MCF 10A (cell line): ENCODE measurements at regions not wholly inside any gene's neighbourhood (a gene's known extent, or its start where the extent isn't known, plus 50 kb on each side); places are given as distances from the start of the nearest gene placed in this dataset.

Experiments
- BruUV-seq: library from RNA; stranded (reverse); fragments of 400-500 nt; replicated peaks from 2 replicates; lab custom pipeline; 2021; lab: Mats Ljungman, UMichigan
- CTCF ChIA-PET: fragments of 300-600 bp; sonication (Branson Sonifier 250); formaldehyde crosslinking; extraction: SDS; loops from one replicate; lab custom pipeline; 2021; ENCODE audit warnings: antibody characterized with exemption, inconsistent platforms; lab: Yijun Ruan, JAX
- POLR2A ChIA-PET: fragments of 300-600, 350-650 bp; sonication (Branson Sonifier 250); formaldehyde crosslinking; extraction: SDS; loops from one replicate; lab custom pipeline; 2020; ENCODE audit warnings: antibody characterized with exemption, inconsistent platforms; lab: Yijun Ruan, JAX
- DNase-seq: peaks from one replicate; pipeline ENCODE4 v3.0.0-alpha.2; 2018; ENCODE audit not compliant: unreplicated experiment
- H3K27ac Mint-ChIP-seq: one replicate; pipeline ENCODE4 v1.8.0; 2022; ENCODE audit warnings: mild to moderate bottlenecking, low read depth, mixed read lengths; ENCODE audit not compliant: unreplicated experiment
- H3K27me3 Mint-ChIP-seq: one replicate; pipeline ENCODE4 v1.8.0; 2022; ENCODE audit warnings: mixed read lengths; ENCODE audit not compliant: insufficient read depth, unreplicated experiment
- H3K36me3 Mint-ChIP-seq: one replicate; pipeline ENCODE4 v1.8.0; 2022; ENCODE audit warnings: mild to moderate bottlenecking, moderate library complexity, mixed read lengths; ENCODE audit not compliant: insufficient read depth, unreplicated experiment
- H3K4me1 Mint-ChIP-seq: one replicate; pipeline ENCODE4 v1.8.0; 2022; ENCODE audit warnings: mixed read lengths; ENCODE audit not compliant: insufficient read depth, unreplicated experiment
- H3K4me3 Mint-ChIP-seq: one replicate; pipeline ENCODE4 v1.8.0; 2022; ENCODE audit warnings: mild to moderate bottlenecking, moderate library complexity, mixed read lengths; ENCODE audit not compliant: unreplicated experiment
- H3K9me3 Mint-ChIP-seq: one replicate; pipeline ENCODE4 v1.8.0; 2022; ENCODE audit warnings: mixed read lengths; ENCODE audit not compliant: unreplicated experiment
- CTCF ChIP-seq: fragments of 200-600 bp; IDR thresholded peaks from one replicate; pipeline ENCODE4 v1.8.0; 2022; ENCODE audit warnings: antibody characterized with exemption, mild to moderate bottlenecking; ENCODE audit not compliant: unreplicated experiment
- intact Hi-C: fragments of 100-400 bp; cut with micrococcal nuclease; formaldehyde crosslinking; loops from 2 replicates; pipeline ENCODE4 v1.14.1; 2022

- Mint-ChIP-seq H3K4me1 (peaks cover 6% of the 10 kb centered on the region), H3K9me3 (no peaks in the 10 kb centered on the region), H3K27ac (no peak overlapping the region), H3K27me3 (peaks cover 14% of the 10 kb centered on the region), H3K36me3 (no peaks in the 10 kb centered on the region), H3K4me3 (no peak overlapping the region)
- ChIA-PET CTCF (interaction anchor here (0.9 kb wide), 1 partner anchor 516 kb away, joined by 3 read pairs; no protein-coding TSS in a partner anchor), POLR2A (interaction anchor here (0.8 kb wide), 1 partner anchor 745 kb away, joined by 3 read pairs; no protein-coding TSS in a partner anchor)
- TF ChIP-seq CTCF, result no peak
- BruUV-seq, result no TSS peak
- intact Hi-C loops, result no loop called here
- DNase-seq, result no peak
These were observed 98.1 kb downstream of the SREK1 start for GRCh38 chr5:66242050-66242715.

- Mint-ChIP-seq H3K27ac (no peak overlapping the region), H3K4me3 (no peak overlapping the region), H3K27me3 (peaks cover 1% of the 10 kb centered on the region), H3K36me3 (no peaks in the 10 kb centered on the region), H3K9me3 (no peaks in the 10 kb centered on the region), H3K4me1 (no peaks in the 10 kb centered on the region)
- intact Hi-C loops, result no loop called here
- BruUV-seq, result no TSS peak
- ChIA-PET POLR2A (interaction anchor here (0.7 to 1.0 kb wide), 3 partner anchors 19 to 56 kb away, joined by 3 read pairs; no protein-coding TSS in a partner anchor), CTCF (interaction anchor here (0.5 to 0.7 kb wide), 2 partner anchors 277 to 294 kb away, joined by 3 read pairs; no protein-coding TSS in a partner anchor)
- no peak for TF ChIP-seq CTCF
- peak; percentile 55 for DNase-seq
These were observed 102.5 kb downstream of the SREK1 start for GRCh38 chr5:66246608-66247007.

GRCh38 chr5:66247176-66247960, 103.3 kb downstream of the SREK1 start:
- Mint-ChIP-seq H3K4me3 (no peak overlapping the region), H3K27me3 (no peaks in the 10 kb centered on the region), H3K36me3 (no peaks in the 10 kb centered on the region), H3K27ac (no peak overlapping the region), H3K9me3 (no peaks in the 10 kb centered on the region), H3K4me1 (no peaks in the 10 kb centered on the region)
- ChIA-PET CTCF (interaction anchor here (0.7 to 1.2 kb wide), 2 partner anchors 61 to 276 kb away, joined by 3 read pairs; no protein-coding TSS in a partner anchor), POLR2A (interaction anchor here (0.6 to 0.7 kb wide), 3 partner anchors 18 to 35 kb away, joined by 3 read pairs; no protein-coding TSS in a partner anchor)
- intact Hi-C loops, result no loop called here
- DNase-seq, result peak; percentile 87
- TF ChIP-seq CTCF, result no peak
- BruUV-seq, result no TSS peak

- ChIA-PET CTCF (interaction anchor here (1.1 kb wide), 1 partner anchor 57 kb away, joined by 6 read pairs; no protein-coding TSS in a partner anchor), POLR2A (interaction anchor here (0.7 to 0.9 kb wide), 2 partner anchors 17 to 420 kb away, joined by 3 to 4 read pairs; no protein-coding TSS in a partner anchor)
These were observed 104.8 kb downstream of the SREK1 start for GRCh38 chr5:66248874-66249273.

More at GRCh38 chr5:66248874-66249273, 104.8 kb downstream of the SREK1 start:
- Mint-ChIP-seq H3K36me3 (no peaks in the 10 kb centered on the region), H3K4me3 (no peak overlapping the region), H3K27ac (no peak overlapping the region), H3K27me3 (no peaks in the 10 kb centered on the region), H3K9me3 (no peaks in the 10 kb centered on the region), H3K4me1 (no peaks in the 10 kb centered on the region)
- DNase-seq, result no peak
- no peak for TF ChIP-seq CTCF
- intact Hi-C loops, result no loop called here
- no TSS peak for BruUV-seq
